ENCODE measurements at regions not wholly inside any gene's neighbourhood (a gene's known extent, or its start where the extent isn't known, plus 50 kb on each side); places are given as distances from the start of the nearest gene placed in this dataset.

DNA sequence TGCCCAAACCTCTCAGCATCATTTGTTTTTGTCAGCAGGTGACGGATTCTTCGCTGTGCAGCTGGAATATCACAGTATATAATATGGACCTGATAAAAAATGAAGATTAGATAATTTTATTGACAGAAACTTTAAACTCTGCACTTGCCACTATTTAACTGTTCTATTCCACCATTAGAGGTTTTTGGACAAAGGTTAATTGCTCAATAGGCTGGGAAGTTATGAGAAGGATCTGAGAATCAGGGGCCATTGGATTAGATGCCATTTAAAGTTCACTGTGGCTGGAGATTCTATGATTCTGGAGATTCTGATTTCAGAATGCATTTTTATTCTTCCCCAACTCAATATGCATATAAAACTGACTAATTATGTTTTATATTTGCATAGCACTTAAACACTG lies 59.8 kb upstream of the ANXA1 start:
- no peak for TF ChIP-seq POLR2A (IDR thresholded peaks at IDR 0.05)
- no peak for TF ChIP-seq EP300 (IDR thresholded peaks at IDR 0.05)
- no peak for TF ChIP-seq CTCF (IDR thresholded peaks at IDR 0.05)
